Activated naive CD8-positive, alpha-beta T cell treated with anti-CD3 and anti-CD28 coated beads, Interleukin-2, amount 10 ng/mL, durations not matched to agents 7 days and 5 days (primary cell): ENCODE measurements at regions not wholly inside any gene's neighbourhood (a gene's known extent, or its start where the extent isn't known, plus 50 kb on each side); places are given as distances from the start of the nearest gene placed in this dataset.

Experiments used
- ATAC-seq: fragments of 150-1000 bp; cut with Tn5 transposase; one replicate; pipeline ENCODE4 v1.10.0; 2021; ENCODE audit warnings: low read depth, moderate library complexity
- POLR2A ChIA-PET: fragments of 350-600 bp; sonication (Branson Sonifier 250); formaldehyde crosslinking; loops from one replicate; lab custom pipeline; 2021; ENCODE audit warnings: antibody characterized with exemption; lab: Charles Lee
- DNase-seq: peaks from one replicate; pipeline ENCODE4 v3.0.0; 2021
- H3K27ac Mint-ChIP-seq: one replicate; pipeline ENCODE4 v1.8.0; 2022; ENCODE audit warnings: mild to moderate bottlenecking, mixed read lengths
- H3K27me3 Mint-ChIP-seq: one replicate; pipeline ENCODE4 v1.8.0; 2022; ENCODE audit warnings: mild to moderate bottlenecking, moderate library complexity, mixed read lengths
- H3K36me3 Mint-ChIP-seq: one replicate; pipeline ENCODE4 v1.8.0; 2021; ENCODE audit warnings: mild to moderate bottlenecking, mixed read lengths
- H3K4me1 Mint-ChIP-seq: one replicate; pipeline ENCODE4 v1.8.0; 2021; ENCODE audit warnings: mixed read lengths
- H3K4me3 Mint-ChIP-seq: one replicate; pipeline ENCODE4 v1.8.0; 2022; ENCODE audit warnings: mild to moderate bottlenecking, moderate library complexity, mixed read lengths
- H3K9me3 Mint-ChIP-seq: one replicate; pipeline ENCODE4 v1.8.0; 2021; ENCODE audit warnings: mixed read lengths

DNA sequence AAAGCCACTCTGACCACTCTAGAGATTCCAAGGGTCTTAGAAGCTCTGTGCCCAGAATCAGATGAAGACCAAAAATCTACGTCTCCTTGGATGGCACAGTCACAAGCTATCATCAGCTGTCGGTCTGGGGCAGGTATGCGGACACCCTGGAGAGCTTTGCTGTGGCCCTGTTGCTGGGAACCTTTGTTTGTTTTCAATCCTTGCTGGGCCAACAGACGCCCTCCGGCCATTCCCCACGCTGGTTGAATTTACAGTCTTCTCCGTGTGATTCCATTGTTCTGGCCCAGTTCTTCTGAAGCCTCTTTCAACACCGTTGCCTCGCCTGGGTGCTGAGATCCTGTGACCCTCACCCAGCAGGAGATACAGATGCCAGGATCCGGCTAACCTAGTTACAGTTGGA lies 149.4 kb upstream of the PFKP start:
- DNase-seq (no peak), ATAC-seq (no peak)
- H3K4me3 Mint-ChIP-seq = no peak overlapping the region
- no peaks in the 10 kb centered on the region for H3K36me3 Mint-ChIP-seq
- POLR2A ChIA-PET = no interaction called here
- no peaks in the 10 kb centered on the region for H3K4me1 Mint-ChIP-seq
- no peaks in the 10 kb centered on the region for H3K9me3 Mint-ChIP-seq
- H3K27ac Mint-ChIP-seq = no peak overlapping the region
- peaks cover 14% of the 10 kb centered on the region for H3K27me3 Mint-ChIP-seq

DNA sequence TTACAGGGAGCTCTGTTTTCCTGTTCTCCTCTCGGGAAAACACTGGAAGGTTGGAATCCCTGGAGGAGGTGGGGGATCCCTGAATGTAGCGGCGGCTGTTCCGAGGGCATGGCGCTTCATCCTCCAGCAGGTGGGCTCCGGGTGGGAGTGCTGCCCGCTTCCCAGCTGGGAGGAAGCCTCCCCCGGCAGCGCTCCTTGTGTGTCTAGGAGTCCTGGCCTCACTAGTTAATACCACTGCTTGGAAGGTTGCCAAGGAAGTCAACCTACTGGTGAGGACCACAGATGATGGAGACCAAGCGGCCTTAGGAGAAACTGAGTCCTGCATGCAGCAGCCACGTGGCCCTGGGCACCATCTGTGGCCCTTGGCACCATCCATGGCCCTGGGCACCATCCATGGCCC lies 151.9 kb upstream of the PFKP start:
- ATAC-seq = no peak
- H3K4me3 Mint-ChIP-seq = no peak overlapping the region
- H3K9me3 Mint-ChIP-seq = no peaks in the 10 kb centered on the region
- no peak for DNase-seq
- POLR2A ChIA-PET = no interaction called here
- H3K36me3 Mint-ChIP-seq = no peaks in the 10 kb centered on the region
- peaks cover 18% of the 10 kb centered on the region for H3K27me3 Mint-ChIP-seq
- no peak overlapping the region for H3K27ac Mint-ChIP-seq
- no peaks in the 10 kb centered on the region for H3K4me1 Mint-ChIP-seq

DNA sequence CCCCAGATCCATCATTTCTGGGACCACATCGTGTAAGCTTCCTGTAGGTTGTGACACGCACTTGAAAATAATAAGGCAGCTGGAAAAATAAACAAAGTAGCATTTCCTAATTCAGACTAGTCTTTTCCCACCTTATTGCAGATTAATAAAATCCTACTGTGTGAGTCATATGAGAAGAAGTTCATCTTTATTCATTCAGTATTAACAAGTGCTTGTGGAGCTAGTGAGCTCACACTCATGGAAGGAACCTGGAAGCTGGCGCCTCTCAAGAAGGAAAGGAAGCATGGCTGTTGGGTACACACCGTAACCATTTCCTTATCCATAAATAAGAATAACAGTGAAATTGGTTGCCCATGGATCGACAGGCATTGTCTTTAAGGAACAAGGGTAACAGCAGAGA lies 152.6 kb upstream of the PFKP start:
- POLR2A ChIA-PET = no interaction called here
- no peak overlapping the region for H3K4me3 Mint-ChIP-seq
- no peaks in the 10 kb centered on the region for H3K4me1 Mint-ChIP-seq
- DNase-seq = no peak
- ATAC-seq = no peak
- H3K27ac Mint-ChIP-seq = no peak overlapping the region
- H3K9me3 Mint-ChIP-seq = no peaks in the 10 kb centered on the region
- H3K27me3 Mint-ChIP-seq = peaks cover 15% of the 10 kb centered on the region
- H3K36me3 Mint-ChIP-seq = no peaks in the 10 kb centered on the region

DNA sequence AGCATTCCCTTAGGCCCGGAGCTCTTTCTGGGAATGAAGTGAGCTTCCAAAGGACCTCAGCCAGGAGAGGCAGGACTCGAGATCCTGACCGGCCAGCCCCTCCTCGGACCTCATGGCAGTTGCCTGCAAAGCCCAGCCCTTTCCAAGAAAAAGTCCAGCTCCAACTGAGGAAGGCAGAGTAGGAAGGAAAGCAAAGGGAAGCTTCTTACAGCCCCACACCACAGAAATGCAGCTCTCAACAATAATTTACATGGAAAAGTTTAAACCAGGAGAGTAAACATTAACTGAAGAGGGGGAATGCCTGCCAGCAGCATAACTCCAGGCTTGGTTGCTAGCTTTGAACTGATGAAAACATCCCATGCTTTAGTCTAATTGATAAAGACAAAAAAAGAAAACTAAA lies 153.9 kb upstream of the PFKP start:
- Mint-ChIP-seq H3K9me3 (no peaks in the 10 kb centered on the region), H3K4me3 (no peak overlapping the region), H3K36me3 (no peaks in the 10 kb centered on the region), H3K27me3 (peaks cover 10% of the 10 kb centered on the region), H3K4me1 (peaks cover 6% of the 10 kb centered on the region), H3K27ac (no peak overlapping the region)
- POLR2A ChIA-PET = no interaction called here
- ATAC-seq = no peak
- no peak for DNase-seq

GRCh38 chr10:2910656-2911055 lies 156.7 kb upstream of the PFKP start:
- ATAC-seq (no peak), DNase-seq (no peak)
- POLR2A ChIA-PET = no interaction called here
- peaks cover 6% of the 10 kb centered on the region for H3K27me3 Mint-ChIP-seq
- peaks cover 6% of the 10 kb centered on the region for H3K4me1 Mint-ChIP-seq
- no peak overlapping the region for H3K4me3 Mint-ChIP-seq
- H3K27ac Mint-ChIP-seq = no peak overlapping the region
- H3K9me3 Mint-ChIP-seq = no peaks in the 10 kb centered on the region
- no peaks in the 10 kb centered on the region for H3K36me3 Mint-ChIP-seq

- H3K4me1 Mint-ChIP-seq = peaks cover 6% of the 10 kb centered on the region
- H3K27me3 Mint-ChIP-seq = peaks cover 6% of the 10 kb centered on the region
- no peaks in the 10 kb centered on the region for H3K9me3 Mint-ChIP-seq
- ATAC-seq = no peak
- no peaks in the 10 kb centered on the region for H3K36me3 Mint-ChIP-seq
- POLR2A ChIA-PET = no interaction called here
- H3K4me3 Mint-ChIP-seq = no peak overlapping the region
- no peak overlapping the region for H3K27ac Mint-ChIP-seq
- DNase-seq = no peak
These were observed 157.4 kb upstream of the PFKP start for GRCh38 chr10:2909921-2910320.

GRCh38 chr10:2908851-2909630 lies 158.3 kb upstream of the PFKP start:
- Mint-ChIP-seq H3K4me3 (peak overlapping the region; percentile 20), H3K27ac (no peak overlapping the region), H3K9me3 (no peaks in the 10 kb centered on the region), H3K4me1 (peaks cover 6% of the 10 kb centered on the region), H3K27me3 (peaks cover 6% of the 10 kb centered on the region), H3K36me3 (no peaks in the 10 kb centered on the region)
- POLR2A ChIA-PET = no interaction called here
- no peak for DNase-seq
- peak; percentile 71 for ATAC-seq

DNA sequence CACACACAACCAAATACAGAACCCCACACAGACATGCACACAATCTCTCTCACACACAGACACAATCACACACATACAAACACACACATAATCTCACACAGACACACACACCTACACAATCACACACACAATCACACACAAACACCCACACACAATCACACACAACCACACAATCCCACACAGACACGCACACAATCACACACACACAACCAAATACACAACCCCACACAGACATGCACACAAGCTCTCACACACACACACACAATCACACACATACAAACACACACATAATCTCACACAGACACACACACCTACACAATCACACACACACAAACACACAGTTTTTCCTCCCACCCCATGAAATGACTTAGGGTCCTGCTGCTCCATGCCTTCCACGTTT lies 160.4 kb upstream of the PFKP start:
- POLR2A ChIA-PET = no interaction called here
- H3K27ac Mint-ChIP-seq = no peak overlapping the region
- H3K9me3 Mint-ChIP-seq = no peaks in the 10 kb centered on the region
- H3K4me1 Mint-ChIP-seq = peaks cover 6% of the 10 kb centered on the region
- ATAC-seq (no peak), DNase-seq (no peak)
- peaks cover 6% of the 10 kb centered on the region for H3K27me3 Mint-ChIP-seq
- H3K36me3 Mint-ChIP-seq = no peaks in the 10 kb centered on the region
- H3K4me3 Mint-ChIP-seq = no peak overlapping the region

GRCh38 chr10:2905851-2906250 lies 161.5 kb upstream of the PFKP start:
- no peak overlapping the region for H3K4me3 Mint-ChIP-seq
- ATAC-seq = no peak
- no peaks in the 10 kb centered on the region for H3K9me3 Mint-ChIP-seq
- H3K27me3 Mint-ChIP-seq = peaks cover 6% of the 10 kb centered on the region
- no peaks in the 10 kb centered on the region for H3K36me3 Mint-ChIP-seq
- DNase-seq = no peak
- no peak overlapping the region for H3K27ac Mint-ChIP-seq
- peaks cover 6% of the 10 kb centered on the region for H3K4me1 Mint-ChIP-seq
- POLR2A ChIA-PET = no interaction called here

GRCh38 chr10:2900530-2900929 lies 166.8 kb upstream of the PFKP start:
- Mint-ChIP-seq H3K36me3 (no peaks in the 10 kb centered on the region), H3K27me3 (peaks cover 4% of the 10 kb centered on the region), H3K4me3 (no peak overlapping the region), H3K9me3 (no peaks in the 10 kb centered on the region), H3K27ac (no peak overlapping the region), H3K4me1 (peaks cover 3% of the 10 kb centered on the region)
- ATAC-seq (no peak), DNase-seq (no peak)
- POLR2A ChIA-PET = no interaction called here

DNA sequence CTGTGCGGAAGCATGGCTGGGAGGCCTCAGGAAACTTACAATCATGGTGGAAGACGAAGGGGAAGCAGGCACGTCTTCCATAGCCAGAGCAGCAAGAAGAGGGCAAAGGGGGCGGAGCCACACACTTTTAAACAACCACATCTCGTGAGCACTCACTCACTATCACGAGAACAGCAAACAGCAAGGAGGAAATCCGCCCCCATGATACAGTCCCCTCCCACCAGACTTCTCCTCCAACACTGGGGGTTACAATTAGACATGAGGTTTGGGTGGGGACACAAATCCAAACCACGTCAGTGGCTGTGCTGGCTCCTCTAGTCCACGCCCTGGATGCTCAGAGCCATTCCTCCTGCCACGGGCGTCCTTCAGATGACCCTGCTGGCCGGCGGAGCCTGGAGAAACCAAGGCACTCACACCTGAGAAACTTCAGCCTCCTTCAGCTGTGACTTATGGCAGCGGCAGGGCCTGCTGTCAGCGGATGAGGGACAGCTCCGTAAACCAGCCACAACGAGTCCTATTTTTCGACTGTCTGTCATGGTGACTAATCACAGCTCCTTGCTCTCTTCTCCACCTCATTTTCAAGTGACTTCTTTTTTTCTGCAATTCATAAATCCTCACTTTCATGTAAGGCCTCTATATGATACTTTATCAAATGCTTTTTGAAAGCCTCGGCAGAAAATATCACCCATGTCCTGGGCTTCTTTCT lies 167.9 kb upstream of the PFKP start:
- H3K27ac Mint-ChIP-seq = no peak overlapping the region
- no peak for ATAC-seq
- H3K27me3 Mint-ChIP-seq = peaks cover 4% of the 10 kb centered on the region
- H3K4me3 Mint-ChIP-seq = no peak overlapping the region
- no peak for DNase-seq
- no peaks in the 10 kb centered on the region for H3K9me3 Mint-ChIP-seq
- POLR2A ChIA-PET = no interaction called here
- H3K36me3 Mint-ChIP-seq = no peaks in the 10 kb centered on the region
- H3K4me1 Mint-ChIP-seq = peaks cover 3% of the 10 kb centered on the region

DNA sequence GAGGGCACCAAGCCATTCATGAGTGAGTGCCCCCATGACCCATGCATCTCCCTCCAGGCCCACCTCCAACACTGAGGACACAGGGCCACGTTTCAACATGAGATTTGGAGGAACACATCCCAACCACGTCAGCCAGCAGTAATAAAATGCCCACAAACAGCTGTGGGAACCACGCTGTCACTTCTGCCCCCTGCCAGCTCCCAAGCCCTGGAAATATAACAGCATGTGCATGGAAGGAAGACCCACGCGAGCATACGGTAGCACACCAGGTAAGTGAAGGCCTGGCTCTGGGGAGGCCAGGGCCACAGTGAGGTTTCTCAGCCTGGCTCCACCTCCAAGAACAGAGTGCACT lies 168.9 kb upstream of the PFKP start:
- Mint-ChIP-seq H3K36me3 (no peaks in the 10 kb centered on the region), H3K4me3 (no peak overlapping the region), H3K27me3 (peaks cover 4% of the 10 kb centered on the region), H3K9me3 (no peaks in the 10 kb centered on the region), H3K27ac (no peak overlapping the region), H3K4me1 (peaks cover 3% of the 10 kb centered on the region)
- POLR2A ChIA-PET = no interaction called here
- no peak for DNase-seq
- ATAC-seq = no peak

DNA sequence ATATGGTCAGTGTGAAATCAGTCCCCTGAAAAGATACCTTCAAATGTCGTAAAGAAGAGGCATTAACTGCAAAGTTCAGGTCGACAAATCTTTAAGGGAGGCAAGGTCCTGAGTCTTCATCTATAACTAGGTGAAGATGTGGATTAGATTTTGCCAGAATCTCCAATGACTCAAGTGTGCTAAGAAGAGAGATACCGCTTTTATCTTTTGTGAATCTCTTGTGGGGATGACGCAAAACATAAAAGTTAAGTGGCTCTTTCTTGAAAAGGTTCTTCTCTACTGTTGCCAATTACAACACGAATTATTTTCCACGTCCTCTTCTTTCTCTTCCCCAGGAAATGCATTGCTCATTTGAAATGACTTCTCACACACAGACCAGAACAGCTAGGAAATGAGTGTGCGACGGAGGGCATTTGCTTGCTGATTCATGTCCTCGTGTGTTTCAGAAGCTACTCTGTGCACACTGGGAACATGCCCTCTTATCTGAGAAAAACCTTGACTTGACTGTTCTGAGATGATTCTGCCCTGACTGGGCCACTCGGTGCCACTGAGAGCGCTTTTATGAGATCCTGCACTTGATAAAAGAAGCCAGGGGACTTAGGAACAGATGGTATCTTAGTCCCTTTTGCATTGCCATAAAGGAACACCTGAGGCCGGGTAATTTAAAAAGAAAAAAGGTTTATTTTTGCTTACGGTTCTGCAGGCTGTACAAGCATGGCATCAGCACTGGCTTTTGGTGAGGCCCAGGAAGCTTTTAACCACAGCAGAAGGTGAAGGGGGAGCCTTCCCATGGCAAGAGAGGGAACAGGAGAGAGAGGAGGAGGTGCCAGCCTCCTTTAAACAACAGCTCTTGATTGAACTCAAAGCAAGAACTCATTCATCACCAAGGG lies 169.5 kb upstream of the PFKP start:
- no peaks in the 10 kb centered on the region for H3K9me3 Mint-ChIP-seq
- H3K36me3 Mint-ChIP-seq = no peaks in the 10 kb centered on the region
- no peak overlapping the region for H3K27ac Mint-ChIP-seq
- DNase-seq (no peak), ATAC-seq (no peak)
- POLR2A ChIA-PET = no interaction called here
- H3K4me3 Mint-ChIP-seq = no peak overlapping the region
- H3K27me3 Mint-ChIP-seq = peaks cover 3% of the 10 kb centered on the region
- H3K4me1 Mint-ChIP-seq = peaks cover 3% of the 10 kb centered on the region
